HG02763 (cell line): ENCODE measurements at regions not wholly inside any gene's neighbourhood (a gene's known extent, or its start where the extent isn't known, plus 50 kb on each side); places are given as distances from the start of the nearest gene placed in this dataset.

ENCODE experiments used
- ATAC-seq: cut with Tn5 transposase; IDR thresholded peaks from one replicate; pipeline ENCODE4 v1.9.1; 2021; ENCODE audit warnings: mild to moderate bottlenecking, moderate library complexity; ENCODE audit not compliant: unreplicated experiment

DNA sequence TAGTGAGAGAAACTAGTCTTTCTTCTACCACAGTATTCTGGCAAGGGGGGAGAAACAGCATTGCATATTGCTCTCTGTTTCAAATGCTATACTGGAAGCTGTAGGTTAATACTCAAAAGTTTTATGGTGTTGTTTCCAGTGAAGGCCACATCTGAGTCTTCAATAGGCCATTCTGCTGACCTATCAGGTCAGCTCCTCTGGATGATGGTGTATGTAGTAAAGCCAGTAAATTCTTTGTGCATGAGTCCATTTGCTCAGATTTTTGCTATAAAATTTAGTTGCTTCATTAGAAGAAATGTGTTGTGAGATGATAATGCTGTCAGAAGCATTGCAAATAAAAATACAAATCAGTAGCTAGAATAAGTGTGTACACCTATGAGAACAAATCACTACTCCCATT, 64.9 kb upstream of the RBMS3 start:
- ATAC-seq, result no peak

DNA sequence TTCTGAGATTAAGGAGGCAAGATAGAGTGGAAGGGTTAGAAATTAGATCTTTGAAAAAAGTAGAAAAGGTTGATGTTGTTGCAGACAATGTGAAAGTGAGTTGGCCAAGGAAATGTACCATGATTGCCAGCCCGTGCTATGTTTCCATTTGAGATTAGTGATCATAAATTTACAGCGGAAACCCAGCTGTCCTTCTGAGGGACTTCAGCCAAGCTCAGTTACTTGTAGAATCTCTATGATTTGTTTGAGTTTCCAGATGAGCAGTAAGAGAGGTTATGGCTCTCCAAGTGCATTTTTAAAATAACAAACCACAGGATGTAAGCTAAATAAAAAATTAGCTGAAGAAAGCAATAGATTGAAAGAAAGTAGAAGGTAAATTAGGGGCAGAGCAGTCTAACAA, 54.2 kb upstream of the RBMS3 start:
- ATAC-seq, result no peak

DNA sequence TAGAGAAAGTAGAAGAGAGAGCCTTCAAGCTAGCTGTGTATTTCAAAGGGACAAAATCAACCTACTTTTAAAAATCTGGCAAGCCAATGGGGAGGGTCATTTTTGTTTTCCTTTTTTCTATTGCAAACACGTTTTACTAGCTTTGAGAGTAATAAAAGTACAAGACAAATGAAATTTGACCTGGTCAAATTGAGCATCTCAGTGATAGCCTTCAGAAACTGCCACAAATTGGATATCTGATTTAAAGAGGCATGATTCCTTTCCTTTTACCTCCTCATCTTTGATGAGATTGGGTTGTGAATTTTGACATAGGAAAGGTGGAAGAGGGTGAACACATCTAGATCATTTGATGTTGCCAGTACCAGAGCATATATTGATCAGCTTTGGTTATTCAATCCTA, 53.6 kb upstream of the RBMS3 start:
- no peak for ATAC-seq
